Memory B cell (primary cell): ENCODE measurements at regions not wholly inside any gene's neighbourhood (a gene's known extent, or its start where the extent isn't known, plus 50 kb on each side); places are given as distances from the start of the nearest gene placed in this dataset.

Experiments used
- ATAC-seq: fragments of 150-1000 bp; cut with Tn5 transposase; 2 replicates; pipeline ENCODE4 v1.10.0; 2021; ENCODE audit warnings: low read depth, mild to moderate bottlenecking, moderate library complexity
- DNase-seq, 2 donors: peaks; one replicate each; pipeline ENCODE4 v3.0.0; 2022; ENCODE audit warnings: low spot score in 2 of 2
- H3K27ac Mint-ChIP-seq: one replicate; pipeline ENCODE4 v1.8.0; 2022; ENCODE audit warnings: mild to moderate bottlenecking, moderate library complexity, mixed read lengths
- H3K27me3 Mint-ChIP-seq: one replicate; pipeline ENCODE4 v1.8.0; 2022; ENCODE audit warnings: mixed read lengths
- H3K36me3 Mint-ChIP-seq: one replicate; pipeline ENCODE4 v1.8.0; 2022; ENCODE audit warnings: mild to moderate bottlenecking, mixed read lengths
- H3K4me1 Mint-ChIP-seq: one replicate; pipeline ENCODE4 v1.8.0; 2022; ENCODE audit warnings: mixed read lengths
- H3K4me3 Mint-ChIP-seq: one replicate; pipeline ENCODE4 v1.8.0; 2022; ENCODE audit warnings: mild to moderate bottlenecking, moderate library complexity, mixed read lengths
- H3K9me3 Mint-ChIP-seq: one replicate; pipeline ENCODE4 v1.8.0; 2022; ENCODE audit warnings: mixed read lengths

DNA sequence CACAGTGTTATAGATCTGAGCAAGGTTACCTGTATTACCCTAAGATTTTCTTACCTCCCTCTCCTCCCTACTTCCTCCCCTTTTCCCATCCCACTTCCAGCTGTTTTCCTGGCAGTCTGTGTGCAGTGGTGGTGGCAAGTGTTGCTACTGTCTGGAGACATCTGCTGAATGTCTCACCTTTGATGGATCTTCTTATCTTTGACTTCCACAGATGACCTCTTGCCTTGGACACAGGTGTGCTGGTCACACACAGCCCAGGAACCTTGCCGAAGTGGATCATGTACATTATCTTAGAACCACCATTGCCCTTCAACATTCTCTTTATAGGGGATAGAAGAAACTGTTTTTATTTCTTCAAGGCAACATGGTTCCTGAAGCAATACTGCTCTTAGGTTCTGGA lies 245.1 kb downstream of the UTP18 start:
- H3K4me1 Mint-ChIP-seq: no peaks in the 10 kb centered on the region
- H3K27me3 Mint-ChIP-seq: peaks cover 4% of the 10 kb centered on the region
- DNase-seq (no peak), ATAC-seq (no peak)
- H3K9me3 Mint-ChIP-seq: no peaks in the 10 kb centered on the region
- H3K4me3 Mint-ChIP-seq: no peak overlapping the region
- H3K36me3 Mint-ChIP-seq: no peaks in the 10 kb centered on the region
- no peak overlapping the region for H3K27ac Mint-ChIP-seq

DNA sequence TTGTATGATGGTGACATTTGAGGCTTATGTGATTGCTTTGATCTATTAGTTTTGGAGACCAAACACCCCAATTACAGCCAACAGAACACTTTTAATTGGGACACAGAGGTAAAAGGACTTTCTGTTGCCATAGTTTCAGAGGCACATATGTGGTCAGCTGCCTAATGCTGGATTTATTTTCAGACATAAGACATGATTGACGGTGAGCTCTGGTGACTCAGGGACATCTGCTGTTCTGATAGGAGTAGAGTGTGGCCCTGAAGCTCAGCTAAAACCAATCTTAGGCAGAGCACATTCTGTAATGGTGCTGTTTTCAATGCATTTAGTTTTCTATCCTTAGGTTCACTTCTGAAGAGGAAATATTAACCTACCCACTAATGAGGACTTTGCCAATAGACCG lies 247.1 kb downstream of the UTP18 start:
- no peaks in the 10 kb centered on the region for H3K36me3 Mint-ChIP-seq
- ATAC-seq: no peak
- H3K27ac Mint-ChIP-seq: no peak overlapping the region
- no peaks in the 10 kb centered on the region for H3K9me3 Mint-ChIP-seq
- DNase-seq: no peak
- no peaks in the 10 kb centered on the region for H3K4me1 Mint-ChIP-seq
- no peak overlapping the region for H3K4me3 Mint-ChIP-seq
- peaks cover 6% of the 10 kb centered on the region for H3K27me3 Mint-ChIP-seq

DNA sequence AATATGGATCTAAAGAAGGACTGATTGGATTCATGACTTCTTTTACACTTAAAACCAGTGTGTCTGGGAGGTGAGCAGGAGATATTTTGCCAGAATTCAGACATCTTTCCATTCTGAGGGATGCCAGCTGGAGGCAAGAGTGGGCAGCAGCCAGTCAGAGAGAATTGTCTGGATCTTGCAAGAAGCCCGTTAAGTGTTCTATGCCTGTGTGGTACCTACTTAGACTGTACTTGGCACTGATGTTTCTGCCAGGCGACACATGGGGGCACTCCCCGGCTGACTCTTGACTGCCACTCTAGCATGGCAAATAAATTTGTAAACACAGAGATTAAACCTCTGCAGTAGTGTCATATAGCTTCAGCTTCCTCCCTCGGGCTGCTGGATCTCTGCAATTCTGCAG lies 247.7 kb downstream of the UTP18 start:
- Mint-ChIP-seq H3K4me3 (no peak overlapping the region), H3K27me3 (peaks cover 6% of the 10 kb centered on the region), H3K4me1 (no peaks in the 10 kb centered on the region), H3K27ac (no peak overlapping the region), H3K36me3 (no peaks in the 10 kb centered on the region), H3K9me3 (no peaks in the 10 kb centered on the region)
- ATAC-seq: no peak
- DNase-seq: no peak

DNA sequence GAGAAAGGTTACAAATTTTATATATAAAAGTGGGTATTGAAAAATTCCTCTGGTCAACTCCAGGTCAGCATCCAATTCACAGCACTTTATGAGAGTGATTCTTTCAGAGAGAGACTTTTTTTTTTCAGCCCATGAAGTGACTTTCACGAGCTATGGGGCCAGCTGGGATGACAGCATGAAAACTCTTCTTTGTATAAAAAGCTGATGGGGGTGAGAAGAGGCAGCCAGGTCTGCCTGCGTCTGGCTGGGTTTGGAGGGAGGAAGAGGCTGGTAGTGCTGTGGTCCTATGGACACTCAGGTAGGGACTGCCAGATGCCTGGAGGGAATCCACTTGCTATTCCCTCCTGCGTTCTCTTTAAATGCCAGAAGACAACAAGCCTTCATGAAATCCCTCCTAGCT lies 250.6 kb downstream of the UTP18 start:
- Mint-ChIP-seq H3K36me3 (no peaks in the 10 kb centered on the region), H3K27me3 (peaks cover 2% of the 10 kb centered on the region), H3K9me3 (no peaks in the 10 kb centered on the region), H3K4me1 (no peaks in the 10 kb centered on the region), H3K4me3 (no peak overlapping the region), H3K27ac (no peak overlapping the region)
- DNase-seq (no peak), ATAC-seq (no peak)

DNA sequence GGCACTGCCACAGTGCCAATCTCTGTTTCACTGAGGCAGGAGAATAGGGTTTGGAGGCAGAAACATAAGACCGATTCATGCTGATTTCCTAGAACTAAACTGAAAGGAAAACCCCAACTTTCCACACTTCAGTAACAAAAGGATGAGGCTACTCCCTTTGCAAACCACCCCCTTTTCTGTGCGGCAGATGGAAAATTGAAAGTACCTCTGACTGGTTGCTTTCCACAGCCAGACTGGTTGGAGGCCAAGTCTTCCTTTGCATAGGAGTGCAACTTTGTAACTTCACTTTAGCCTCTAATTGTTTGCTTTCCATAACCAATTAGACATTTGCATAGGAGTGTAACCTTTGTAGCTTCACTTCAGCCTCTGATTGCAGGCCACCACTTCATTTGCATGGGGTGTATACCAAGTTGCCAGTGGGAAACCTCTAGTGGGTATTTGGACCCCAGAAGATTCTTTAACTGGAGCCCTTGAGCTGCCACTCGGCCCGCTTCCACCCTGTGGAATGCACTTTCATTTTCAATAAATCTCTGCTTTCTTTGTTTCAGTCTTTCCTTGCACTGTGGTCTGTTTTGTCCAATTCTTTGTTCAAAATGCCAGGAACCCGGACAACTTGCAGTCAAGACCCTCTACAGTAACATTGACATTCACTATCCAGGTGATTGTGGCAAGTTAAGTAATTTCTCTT lies 252.0 kb downstream of the UTP18 start:
- H3K4me3 Mint-ChIP-seq: no peak overlapping the region
- no peaks in the 10 kb centered on the region for H3K4me1 Mint-ChIP-seq
- H3K27me3 Mint-ChIP-seq: peaks cover 2% of the 10 kb centered on the region
- H3K9me3 Mint-ChIP-seq: no peaks in the 10 kb centered on the region
- no peak for ATAC-seq
- no peak for DNase-seq
- no peaks in the 10 kb centered on the region for H3K36me3 Mint-ChIP-seq
- no peak overlapping the region for H3K27ac Mint-ChIP-seq

DNA sequence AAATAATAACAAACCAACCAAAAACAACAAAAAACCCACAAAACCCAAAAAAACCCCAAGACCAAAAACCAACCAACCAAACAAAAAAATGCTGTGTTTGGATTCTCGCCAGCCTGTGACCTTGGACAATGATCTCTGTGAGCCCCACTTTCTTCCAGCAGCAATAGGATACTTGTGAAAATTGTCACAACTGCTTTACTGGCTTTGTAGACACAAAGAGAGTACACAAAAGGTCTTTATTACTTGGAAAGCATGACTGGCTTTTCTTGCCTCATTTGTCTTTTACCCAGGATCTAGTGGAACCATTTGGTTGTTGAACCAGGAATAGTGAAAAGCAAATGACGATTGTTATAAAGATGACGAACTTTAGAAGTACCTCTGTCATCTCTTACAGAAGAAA lies 256.6 kb downstream of the UTP18 start:
- H3K27me3 Mint-ChIP-seq: peaks cover 2% of the 10 kb centered on the region
- H3K36me3 Mint-ChIP-seq: no peaks in the 10 kb centered on the region
- H3K9me3 Mint-ChIP-seq: no peaks in the 10 kb centered on the region
- no peak overlapping the region for H3K27ac Mint-ChIP-seq
- no peak overlapping the region for H3K4me3 Mint-ChIP-seq
- no peaks in the 10 kb centered on the region for H3K4me1 Mint-ChIP-seq
- ATAC-seq: no peak
- DNase-seq: no peak

DNA sequence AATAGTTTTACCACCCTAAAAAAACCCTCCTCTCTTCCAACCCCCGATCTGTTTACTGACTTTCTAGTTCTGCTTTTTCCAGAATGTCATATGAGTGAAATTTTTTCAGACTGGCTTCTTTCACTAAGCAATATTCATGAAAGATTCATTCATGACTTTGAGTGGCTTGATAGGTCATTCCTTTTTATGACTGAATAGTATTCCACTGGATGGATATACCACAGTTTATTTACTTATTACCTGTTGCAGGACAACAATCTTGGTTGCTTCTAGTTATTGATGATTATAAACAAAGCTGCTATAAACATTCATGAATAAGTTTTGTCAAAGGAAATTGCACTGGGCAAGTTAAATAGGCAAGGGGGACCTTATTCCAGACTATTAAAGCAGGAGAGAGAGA lies 264.2 kb downstream of the UTP18 start:
- Mint-ChIP-seq H3K4me1 (no peaks in the 10 kb centered on the region), H3K9me3 (peaks cover 8% of the 10 kb centered on the region), H3K27ac (no peak overlapping the region), H3K4me3 (no peak overlapping the region), H3K36me3 (no peaks in the 10 kb centered on the region), H3K27me3 (peaks cover 8% of the 10 kb centered on the region)
- ATAC-seq: no peak
- DNase-seq: no peak

DNA sequence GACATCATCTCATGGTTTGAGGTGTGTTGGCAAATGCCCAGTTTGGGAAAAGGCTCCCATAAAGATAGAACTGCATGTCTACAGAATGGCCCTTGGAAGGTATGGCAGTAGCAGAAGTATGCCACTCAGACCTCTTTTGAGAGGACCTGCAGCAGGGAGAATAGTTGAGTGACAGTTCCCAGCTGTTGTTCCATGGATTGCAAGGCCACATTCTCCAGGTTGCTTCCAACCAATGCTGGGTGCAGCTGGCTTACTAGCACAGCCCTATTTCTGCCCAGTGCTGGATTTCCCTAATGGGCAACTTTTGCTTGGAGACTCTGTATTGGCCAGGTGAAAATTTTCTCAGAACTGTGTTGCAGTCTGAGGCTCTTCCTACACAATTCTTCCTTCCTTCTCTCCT lies 266.2 kb downstream of the UTP18 start:
- no peaks in the 10 kb centered on the region for H3K4me1 Mint-ChIP-seq
- no peak for DNase-seq

DNA sequence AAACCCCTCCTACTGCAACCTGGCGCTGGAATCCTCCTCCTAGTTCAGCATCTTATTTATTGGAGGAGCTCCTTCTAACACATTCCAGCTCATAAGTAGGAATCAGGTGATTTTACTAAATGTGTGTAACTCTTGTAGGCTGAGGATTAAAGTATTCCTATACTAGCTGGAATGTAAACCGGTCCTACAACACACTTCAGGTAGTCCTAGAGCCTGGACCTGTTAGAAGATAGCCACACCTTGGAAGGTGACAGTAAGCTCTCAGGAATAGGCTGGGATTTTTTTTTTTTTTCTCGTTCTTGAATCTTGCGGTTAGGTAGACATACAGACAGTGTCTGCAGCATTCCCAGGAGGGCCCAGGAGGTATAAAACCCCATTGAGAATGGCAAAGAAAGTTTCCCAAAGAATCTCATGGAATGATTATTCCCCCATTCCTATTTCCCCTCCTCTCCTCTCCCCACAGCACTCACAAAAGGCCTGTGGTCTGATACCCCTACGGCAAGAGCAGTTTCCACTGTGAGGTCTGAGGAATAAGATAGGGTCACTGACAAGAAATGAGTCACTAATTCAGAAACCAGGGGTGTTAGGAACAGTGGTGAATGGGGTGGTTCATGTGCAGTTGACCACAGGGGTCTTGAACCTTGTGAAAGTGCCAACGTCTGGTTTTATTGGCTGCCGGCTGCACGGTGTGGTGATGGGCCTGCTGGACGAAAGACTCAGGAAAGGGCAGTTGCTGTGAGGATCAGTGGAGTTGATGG lies 267.1 kb downstream of the UTP18 start:
- Mint-ChIP-seq H3K27ac (no peak overlapping the region), H3K4me1 (no peaks in the 10 kb centered on the region), H3K4me3 (no peak overlapping the region), H3K27me3 (peaks cover 5% of the 10 kb centered on the region), H3K36me3 (no peaks in the 10 kb centered on the region), H3K9me3 (peaks cover 8% of the 10 kb centered on the region)
- ATAC-seq (no peak), DNase-seq (no peak)

More for the DNA sequence above, 266.2 kb downstream of the UTP18 start:
- Mint-ChIP-seq H3K4me3 (no peak overlapping the region), H3K36me3 (no peaks in the 10 kb centered on the region), H3K27ac (no peak overlapping the region), H3K27me3 (peaks cover 8% of the 10 kb centered on the region), H3K9me3 (peaks cover 8% of the 10 kb centered on the region)
- ATAC-seq: no peak

DNA sequence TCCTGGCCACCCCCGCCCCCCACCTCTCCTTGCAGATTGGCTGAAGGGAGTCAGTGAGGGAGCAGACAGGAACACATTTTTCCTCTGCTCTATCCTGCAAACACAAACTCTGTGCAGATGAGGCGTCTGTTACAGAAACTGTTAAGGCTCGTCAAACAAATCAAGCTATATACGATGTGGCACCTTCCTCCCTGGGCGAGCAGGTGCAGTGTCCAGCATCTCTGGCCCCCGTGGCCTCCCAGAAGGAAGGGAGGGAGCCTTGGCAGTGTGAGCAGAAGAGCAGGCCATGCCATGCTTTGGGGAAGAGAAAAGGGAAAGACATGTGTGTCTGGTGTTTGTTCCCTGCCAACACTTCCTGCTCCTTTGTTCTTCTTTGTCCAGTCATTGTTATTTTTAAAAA lies 267.8 kb downstream of the UTP18 start:
- peaks cover 5% of the 10 kb centered on the region for H3K27me3 Mint-ChIP-seq
- H3K4me1 Mint-ChIP-seq: no peaks in the 10 kb centered on the region
- DNase-seq: no peak
- ATAC-seq: no peak
- H3K9me3 Mint-ChIP-seq: peaks cover 8% of the 10 kb centered on the region
- H3K27ac Mint-ChIP-seq: no peak overlapping the region
- H3K4me3 Mint-ChIP-seq: no peak overlapping the region
- H3K36me3 Mint-ChIP-seq: no peaks in the 10 kb centered on the region

DNA sequence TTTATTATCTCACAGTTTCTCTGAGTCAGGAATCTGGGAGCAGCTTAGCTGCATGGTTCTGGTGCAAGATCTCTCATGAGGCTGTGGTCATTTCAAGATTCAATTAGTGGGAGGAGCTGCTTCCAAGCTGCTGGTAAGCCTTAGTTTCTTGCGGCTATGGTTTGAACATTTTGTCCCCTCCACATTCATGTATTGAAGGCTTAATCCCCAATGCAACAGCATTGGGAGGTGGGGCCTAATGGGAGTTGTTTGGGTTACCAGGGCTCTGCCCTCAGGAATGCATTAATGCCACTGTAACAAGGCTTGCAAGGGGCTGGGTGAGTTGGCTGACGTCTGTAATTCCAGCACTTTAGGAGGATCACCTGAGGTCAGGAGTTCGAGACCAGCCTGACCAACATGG lies 272.9 kb downstream of the UTP18 start:
- no peak overlapping the region for H3K4me3 Mint-ChIP-seq
- no peaks in the 10 kb centered on the region for H3K36me3 Mint-ChIP-seq
- no peak overlapping the region for H3K27ac Mint-ChIP-seq
- no peaks in the 10 kb centered on the region for H3K4me1 Mint-ChIP-seq
- H3K27me3 Mint-ChIP-seq: peaks cover 6% of the 10 kb centered on the region
- no peak for ATAC-seq
- H3K9me3 Mint-ChIP-seq: no peaks in the 10 kb centered on the region
- DNase-seq: no peak

DNA sequence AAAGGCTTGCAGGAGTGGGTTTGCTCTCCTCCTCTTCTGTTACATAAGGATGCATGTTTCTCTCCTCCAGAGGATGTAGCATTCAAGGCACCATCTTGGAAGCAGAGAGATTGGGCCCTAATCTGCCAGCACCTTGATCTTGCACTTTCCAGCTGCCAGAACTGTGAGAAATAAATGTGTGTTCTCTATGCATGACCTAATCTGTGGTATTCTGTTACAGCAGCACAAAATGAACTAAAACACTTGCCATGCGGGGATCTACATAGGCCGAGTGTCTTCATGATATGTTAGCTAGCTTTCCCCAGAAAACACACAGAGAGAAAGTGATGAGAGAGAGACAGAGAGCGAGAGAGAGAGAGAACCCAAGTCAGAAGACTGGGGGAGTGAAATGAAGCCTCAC lies 273.5 kb downstream of the UTP18 start:
- H3K4me3 Mint-ChIP-seq: no peak overlapping the region
- H3K27me3 Mint-ChIP-seq: peaks cover 6% of the 10 kb centered on the region
- H3K9me3 Mint-ChIP-seq: no peaks in the 10 kb centered on the region
- no peaks in the 10 kb centered on the region for H3K36me3 Mint-ChIP-seq
- H3K27ac Mint-ChIP-seq: no peak overlapping the region
- ATAC-seq (no peak), DNase-seq (no peak)
- H3K4me1 Mint-ChIP-seq: no peaks in the 10 kb centered on the region

DNA sequence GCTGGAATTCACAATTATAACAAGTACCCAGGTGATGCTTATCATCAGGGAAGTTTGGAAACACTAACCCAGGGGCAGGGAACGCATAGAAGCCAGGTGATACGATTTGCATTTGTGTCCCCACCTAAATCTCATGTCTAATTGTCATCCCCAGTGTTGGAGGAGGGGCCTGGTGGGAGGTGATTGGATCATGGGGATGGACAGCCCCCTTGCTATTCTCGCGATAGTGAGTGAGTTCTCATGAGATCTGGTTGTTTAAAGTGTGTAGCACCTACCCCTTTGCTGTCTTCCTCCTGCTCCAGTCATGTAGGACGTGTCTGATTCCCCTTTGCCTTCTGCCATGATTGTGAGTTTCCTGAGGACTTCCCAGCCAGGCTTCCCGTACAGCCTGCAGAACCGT lies 276.3 kb downstream of the UTP18 start:
- no peak overlapping the region for H3K27ac Mint-ChIP-seq
- H3K4me3 Mint-ChIP-seq: no peak overlapping the region
- ATAC-seq (no peak), DNase-seq (no peak)
- no peaks in the 10 kb centered on the region for H3K4me1 Mint-ChIP-seq
- peaks cover 6% of the 10 kb centered on the region for H3K27me3 Mint-ChIP-seq
- no peaks in the 10 kb centered on the region for H3K36me3 Mint-ChIP-seq
- H3K9me3 Mint-ChIP-seq: no peaks in the 10 kb centered on the region

DNA sequence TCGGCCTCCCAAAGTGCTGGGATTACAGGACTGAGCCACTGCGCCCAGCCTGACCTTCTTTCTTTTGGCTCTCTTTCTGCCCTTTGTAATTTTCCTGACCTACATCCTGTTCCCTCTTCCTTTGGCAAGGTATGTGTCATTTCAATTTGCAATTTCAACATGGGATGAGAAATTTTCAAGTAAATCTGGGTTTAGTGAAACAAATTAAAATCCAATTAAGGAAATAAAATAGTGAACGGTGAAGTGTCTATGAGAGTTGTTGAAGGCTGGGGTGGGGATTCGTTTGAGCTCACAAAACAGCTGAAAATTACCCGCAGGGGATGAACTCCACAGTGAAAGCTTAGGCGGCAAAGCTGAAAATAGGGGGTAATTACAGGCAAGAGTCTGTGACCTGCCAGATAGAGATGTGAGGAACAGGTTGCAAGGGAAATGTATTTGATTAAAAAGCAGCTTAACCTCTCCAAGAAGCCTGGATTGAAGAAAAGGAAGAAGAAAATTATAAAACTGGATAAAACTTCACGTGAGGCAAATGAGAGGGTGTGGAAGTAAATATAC lies 277.7 kb downstream of the UTP18 start:
- H3K4me1 Mint-ChIP-seq: no peaks in the 10 kb centered on the region
- no peak overlapping the region for H3K4me3 Mint-ChIP-seq
- peaks cover 6% of the 10 kb centered on the region for H3K27me3 Mint-ChIP-seq
- H3K36me3 Mint-ChIP-seq: no peaks in the 10 kb centered on the region
- H3K9me3 Mint-ChIP-seq: no peaks in the 10 kb centered on the region
- no peak for DNase-seq
- ATAC-seq: no peak
- H3K27ac Mint-ChIP-seq: no peak overlapping the region

DNA sequence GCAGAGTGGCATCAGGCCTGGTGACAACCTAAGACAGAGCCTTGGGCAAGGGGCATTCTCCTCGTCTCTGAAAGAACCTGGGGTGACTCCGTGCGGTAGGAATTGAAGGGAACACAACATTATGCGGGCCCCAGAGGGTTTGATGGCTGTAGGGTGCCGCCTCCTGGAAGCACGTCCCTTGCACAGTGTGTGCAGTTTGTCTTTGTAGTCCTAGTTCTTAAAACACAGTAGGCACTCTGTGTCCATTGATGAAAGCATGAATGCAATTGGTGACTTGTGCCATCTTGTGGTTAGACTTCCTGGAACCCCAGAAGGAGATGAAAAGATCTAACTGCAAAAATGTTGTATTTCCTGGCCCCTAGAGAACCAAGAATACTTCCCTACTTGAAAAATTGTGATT lies 279.8 kb downstream of the UTP18 start:
- ATAC-seq: no peak

More for the DNA sequence above, 279.8 kb downstream of the UTP18 start:
- no peak overlapping the region for H3K27ac Mint-ChIP-seq
- H3K9me3 Mint-ChIP-seq: no peaks in the 10 kb centered on the region
- H3K4me3 Mint-ChIP-seq: no peak overlapping the region
- DNase-seq: no peak
- H3K36me3 Mint-ChIP-seq: no peaks in the 10 kb centered on the region
- H3K4me1 Mint-ChIP-seq: no peaks in the 10 kb centered on the region
- peaks cover 4% of the 10 kb centered on the region for H3K27me3 Mint-ChIP-seq
